ENCODE measurements at regions not wholly inside any gene's neighbourhood (a gene's known extent, or its start where the extent isn't known, plus 50 kb on each side); places are given as distances from the start of the nearest gene placed in this dataset.
"Not testable (repeated sequence)": the region's sequence is repeated elsewhere in the genome, so short reads cannot be mapped to it uniquely, and the experiment has no call there.

- no peak overlapping the region for H3K4me3 Mint-ChIP-seq
- H3K9me3 Mint-ChIP-seq: no peaks in the 10 kb centered on the region
- DNase-seq (no peak), ATAC-seq (no peak)
- H3K27ac ChIP-seq (ENCODE audit: low read length): no peak overlapping the region
- H3K27me3 Mint-ChIP-seq (ENCODE audit: low read depth in 2 of 2): peaks cover 7 to 28% of the 10 kb centered on the region in 2 donors
- H3K27ac Mint-ChIP-seq: no peak overlapping the region
- no peak overlapping the region for H3K4me3 ChIP-seq (ENCODE audit: low read length)
- H3K4me1 ChIP-seq (ENCODE audit: control insufficient read depth, insufficient read depth, low read length): no peaks in the 10 kb centered on the region
- H3K4me1 Mint-ChIP-seq: no peaks in the 10 kb centered on the region
- no peaks in the 10 kb centered on the region for H3K27me3 ChIP-seq (ENCODE audit: control insufficient read depth, insufficient read depth, low read length)
- H3K36me3 ChIP-seq (ENCODE audit: control insufficient read depth, insufficient read depth, low read length): no peaks in the 10 kb centered on the region
- no peaks in the 10 kb centered on the region for H3K9me3 ChIP-seq (ENCODE audit: control insufficient read depth, insufficient read depth, low read length)
- intact Hi-C loops (cut with micrococcal nuclease): no loop called here
- TF ChIP-seq CTCF (IDR thresholded peaks at IDR 0.05): no peak
- no peaks in the 10 kb centered on the region for H3K36me3 Mint-ChIP-seq
- no CpG with 5 or more reads among the region's 2 CpGs for WGBS (ENCODE audit: insufficient coverage)
Measured at GRCh38 chr20:58037631-58038030, 190.8 kb downstream of the ANKRD60 start.

- Mint-ChIP-seq H3K4me3 (no peak overlapping the region), H3K27ac (no peak overlapping the region), H3K9me3 (no peaks in the 10 kb centered on the region), H3K36me3 (no peaks in the 10 kb centered on the region), H3K27me3 (ENCODE audit: low read depth in 2 of 2) (peaks cover 12 to 44% of the 10 kb centered on the region in 2 donors), H3K4me1 (no peaks in the 10 kb centered on the region)
- ATAC-seq: no peak
- intact Hi-C loops (cut with micrococcal nuclease): no loop called here
- no peaks in the 10 kb centered on the region for H3K36me3 ChIP-seq (ENCODE audit: control insufficient read depth, insufficient read depth, low read length)
- WGBS (ENCODE audit: insufficient coverage): 75% methylated on average over 4 of the region's 4 CpGs
- H3K27ac ChIP-seq (ENCODE audit: low read length): no peak overlapping the region
- H3K4me1 ChIP-seq (ENCODE audit: control insufficient read depth, insufficient read depth, low read length): no peaks in the 10 kb centered on the region
- TF ChIP-seq CTCF (IDR thresholded peaks at IDR 0.05): no peak
- no peaks in the 10 kb centered on the region for H3K9me3 ChIP-seq (ENCODE audit: control insufficient read depth, insufficient read depth, low read length)
- no peak for DNase-seq
- no peak overlapping the region for H3K4me3 ChIP-seq (ENCODE audit: low read length)
- no peaks in the 10 kb centered on the region for H3K27me3 ChIP-seq (ENCODE audit: control insufficient read depth, insufficient read depth, low read length)
Measured at GRCh38 chr20:58033026-58033536, 195.4 kb downstream of the ANKRD60 start.

- Mint-ChIP-seq H3K27ac (no peak overlapping the region), H3K4me1 (no peaks in the 10 kb centered on the region), H3K27me3 (ENCODE audit: low read depth in 2 of 2) (peaks cover 12 to 44% of the 10 kb centered on the region in 2 donors), H3K9me3 (no peaks in the 10 kb centered on the region), H3K4me3 (no peak overlapping the region), H3K36me3 (no peaks in the 10 kb centered on the region)
- Histone ChIP-seq H3K36me3 (ENCODE audit: control insufficient read depth, insufficient read depth, low read length) (no peaks in the 10 kb centered on the region), H3K27ac (ENCODE audit: low read length) (no peak overlapping the region), H3K4me3 (ENCODE audit: low read length) (no peak overlapping the region), H3K27me3 (ENCODE audit: control insufficient read depth, insufficient read depth, low read length) (no peaks in the 10 kb centered on the region), H3K4me1 (ENCODE audit: control insufficient read depth, insufficient read depth, low read length) (no peaks in the 10 kb centered on the region), H3K9me3 (ENCODE audit: control insufficient read depth, insufficient read depth, low read length) (no peaks in the 10 kb centered on the region)
- DNase-seq (no peak), ATAC-seq (no peak)
- no peak for TF ChIP-seq CTCF (IDR thresholded peaks at IDR 0.05)
- intact Hi-C loops (cut with micrococcal nuclease): no loop called here
- WGBS (ENCODE audit: insufficient coverage): no CpG with 5 or more reads among the region's 4 CpGs
Measured at GRCh38 chr20:58032599-58032998, 195.9 kb downstream of the ANKRD60 start.

GRCh38 chr20:58031350-58031749 is 197.1 kb downstream of the ANKRD60 start:
- H3K27me3 Mint-ChIP-seq (ENCODE audit: low read depth in 2 of 2): peaks cover 12 to 38% of the 10 kb centered on the region in 2 donors
- H3K36me3 Mint-ChIP-seq; H3K36me3 ChIP-seq (ENCODE audit: control insufficient read depth, insufficient read depth, low read length); ATAC-seq; H3K9me3 ChIP-seq (ENCODE audit: control insufficient read depth, insufficient read depth, low read length); H3K4me3 ChIP-seq (ENCODE audit: low read length); H3K4me3 Mint-ChIP-seq; DNase-seq; H3K27ac Mint-ChIP-seq; H3K27ac ChIP-seq (ENCODE audit: low read length); H3K4me1 Mint-ChIP-seq; intact Hi-C loops (cut with micrococcal nuclease); H3K4me1 ChIP-seq (ENCODE audit: control insufficient read depth, insufficient read depth, low read length); H3K9me3 Mint-ChIP-seq; H3K27me3 ChIP-seq (ENCODE audit: control insufficient read depth, insufficient read depth, low read length): not testable (repeated sequence)
- 95% methylated on average over 6 of the region's 7 CpGs for WGBS (ENCODE audit: insufficient coverage)

All from natural killer cell (primary cell).